Lower leg skin (tissue), 4 donors: ENCODE measurements at regions not wholly inside any gene's neighbourhood (a gene's known extent, or its start where the extent isn't known, plus 50 kb on each side); places are given as distances from the start of the nearest gene placed in this dataset.

Experiments used
- DNase-seq, 2 donors: peaks; one replicate each; pipeline ENCODE4 v3.0.0-alpha.2; 2019; ENCODE audit warnings: low spot score in 2 of 2
- H3K4me3 ChIP-seq: fragments of 200-600 bp; sonication (generic); 2 replicates; pipeline ENCODE4 v1.5.1; 2017; ENCODE audit warnings: mild to moderate bottlenecking, low read depth; ENCODE audit not compliant: poor library complexity, severe bottlenecking
- CTCF ChIP-seq, 3 donors: fragments of 450-650 bp; IDR thresholded peaks; one replicate each; pipeline ENCODE4 v1.5.1; 2016; ENCODE audit warnings: antibody characterized with exemption in 3 of 3, mild to moderate bottlenecking in 3 of 3, moderate library complexity in 2 of 3
- POLR2A ChIP-seq, 2 donors: fragments of 450-650 bp; IDR thresholded peaks; one replicate each; pipeline ENCODE4 v1.6.1; 2016 to 2017; ENCODE audit warnings: antibody characterized with exemption in 2 of 2, mild to moderate bottlenecking in 1 of 2, moderate library complexity in 1 of 2
- WGBS, 2 donors: methylation state at CpG; one replicate each; pipeline ENCODE4 v1.1.5; 2018; 5-methylcytosine and 5-hydroxymethylcytosine counted together
- intact Hi-C: fragments of 100-400 bp; cut with DNase I; formaldehyde crosslinking; loops from one replicate; pipeline ENCODE4 v1.15.0; 2023; ENCODE audit warnings: low total_unique reads

GRCh38 chr1:80847904-80848303 lies 952.8 kb upstream of the ADGRL2 start:
- DNase-seq = no peak
- 92 to 94% methylated on average over 1 of the region's 1 CpG for WGBS, 2 donors
- intact Hi-C loops = no loop called here
- H3K4me3 ChIP-seq = no peak overlapping the region
- TF ChIP-seq CTCF (IDR thresholded peaks at IDR 0.05) (no peak), POLR2A (IDR thresholded peaks at IDR 0.05) (no peak)

GRCh38 chr1:80846966-80847365 lies 953.8 kb upstream of the ADGRL2 start:
- WGBS, 2 donors = 50 to 56% methylated on average over 1 of the region's 1 CpG
- intact Hi-C loops = no loop called here
- H3K4me3 ChIP-seq = no peak overlapping the region
- no peak for DNase-seq
- TF ChIP-seq CTCF (IDR thresholded peaks at IDR 0.05) = no peak
- TF ChIP-seq POLR2A (IDR thresholded peaks at IDR 0.05) = no peak

- no peak for DNase-seq
- TF ChIP-seq CTCF (IDR thresholded peaks at IDR 0.05) = no peak
- no peak for TF ChIP-seq POLR2A (IDR thresholded peaks at IDR 0.05)
- H3K4me3 ChIP-seq = no peak overlapping the region
- intact Hi-C loops = no loop called here
Measured at GRCh38 chr1:80842796-80843195, 957.9 kb upstream of the ADGRL2 start.

GRCh38 chr1:80841261-80841660 lies 959.5 kb upstream of the ADGRL2 start:
- WGBS, 2 donors = 95 to 99% methylated on average over 3 of the region's 3 CpGs
- no peak for TF ChIP-seq CTCF (IDR thresholded peaks at IDR 0.05)
- no peak for TF ChIP-seq POLR2A (IDR thresholded peaks at IDR 0.05)
- intact Hi-C loops = no loop called here
- no peak for DNase-seq
- no peak overlapping the region for H3K4me3 ChIP-seq

- intact Hi-C loops = no loop called here
- no peak for TF ChIP-seq CTCF (IDR thresholded peaks at IDR 0.05)
- no peak for TF ChIP-seq POLR2A (IDR thresholded peaks at IDR 0.05)
- no peak overlapping the region for H3K4me3 ChIP-seq
- no peak for DNase-seq
- WGBS, 2 donors = 69 to 89% methylated on average over 2 of the region's 2 CpGs
Measured at GRCh38 chr1:80837066-80837465, 963.7 kb upstream of the ADGRL2 start.

- intact Hi-C loops = no loop called here
- no peak overlapping the region for H3K4me3 ChIP-seq
- no peak for DNase-seq
- 87 to 91% methylated on average over 2 of the region's 2 CpGs for WGBS, 2 donors
- TF ChIP-seq CTCF (IDR thresholded peaks at IDR 0.05) (no peak), POLR2A (IDR thresholded peaks at IDR 0.05) (no peak)
Measured at GRCh38 chr1:80836505-80836904, 964.2 kb upstream of the ADGRL2 start.
